ENCODE measurements at regions not wholly inside any gene's neighbourhood (a gene's known extent, or its start where the extent isn't known, plus 50 kb on each side); places are given as distances from the start of the nearest gene placed in this dataset.
"Not testable (repeated sequence)": the region's sequence is repeated elsewhere in the genome, so short reads cannot be mapped to it uniquely, and the experiment has no call there.

DNA sequence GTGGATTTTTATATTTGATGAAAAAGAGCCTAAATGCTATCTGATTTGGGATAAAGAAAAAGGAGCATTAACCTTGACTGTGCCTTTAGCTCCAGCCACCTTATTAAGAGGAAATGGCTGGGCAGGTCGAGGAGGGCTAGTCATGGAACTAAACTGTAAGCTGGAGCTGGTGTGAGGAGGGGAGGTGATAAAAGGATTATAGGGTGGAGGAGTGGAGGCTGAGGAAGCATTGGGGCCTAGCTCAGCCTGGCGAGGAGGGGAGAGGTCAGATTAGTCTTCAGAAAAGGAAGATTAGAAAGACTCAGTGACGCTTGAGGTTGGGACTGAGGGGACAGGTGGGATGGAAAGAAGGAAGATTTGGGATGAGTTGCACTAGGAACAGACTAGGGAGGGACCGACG, 222.7 kb downstream of the OTOP1 start:
- intact Hi-C loops (cut with micrococcal nuclease; ENCODE audit: unreplicated experiment); H3K79me2 ChIP-seq (ENCODE audit: control insufficient read depth, insufficient read depth, low read length); H3K36me3 ChIP-seq (ENCODE audit: control insufficient read depth in 2 of 2, insufficient read depth in 2 of 2, low read length in 1 of 2); DNase-seq (ENCODE audit: low read depth, low spot score); in situ Hi-C loops (cut with MboI); FAIRE-seq; SMC1A ChIA-PET (ENCODE audit: uncharacterized antibody, unreplicated experiment); H3K27ac ChIP-seq (ENCODE audit: control insufficient read depth, insufficient read depth); H3K4me1 ChIP-seq (ENCODE audit: control insufficient read depth, insufficient read depth, low read length); H3K9me3 ChIP-seq (replicated peaks; ENCODE audit: control insufficient read depth, insufficient read depth, low read length); H3K4me3 ChIP-seq; BruUV-seq (replicated peaks); H3K9ac ChIP-seq (ENCODE audit: control insufficient read depth, insufficient read depth, low read length); H3K27me3 ChIP-seq (replicated peaks in 1 of 2; ENCODE audit: control insufficient read depth in 2 of 2, insufficient read depth in 2 of 2, low read length in 1 of 2); POLR2A ChIA-PET; ATAC-seq; H2AFZ ChIP-seq (ENCODE audit: control insufficient read depth, low read depth, low read length); RAD21 ChIA-PET (ENCODE audit: unreplicated experiment); H3K4me2 ChIP-seq (ENCODE audit: control insufficient read depth, insufficient read depth); H4K20me1 ChIP-seq (ENCODE audit: control insufficient read depth, insufficient read depth): not testable (repeated sequence)
- CTCF ChIA-PET = interaction anchor here (0.7 kb wide), 1 partner anchor 214 kb away, joined by 3 read pairs; no protein-coding TSS in a partner anchor
- 16% methylated on average over 5 of the region's 5 CpGs for WGBS (ENCODE audit: insufficient coverage, insufficient replicate concordance, low lambda C conversion rate, missing lambda C conversion rate)

GRCh38 chr4:4004702-4005101, 222.0 kb downstream of the OTOP1 start:
- H3K27me3 ChIP-seq (replicated peaks in 1 of 2; ENCODE audit: control insufficient read depth in 2 of 2, insufficient read depth in 2 of 2, low read length in 1 of 2); in situ Hi-C loops (cut with MboI); H3K4me2 ChIP-seq (ENCODE audit: control insufficient read depth, insufficient read depth); DNase-seq (ENCODE audit: low read depth, low spot score); H4K20me1 ChIP-seq (ENCODE audit: control insufficient read depth, insufficient read depth); CTCF ChIA-PET; H3K27ac ChIP-seq (ENCODE audit: control insufficient read depth, insufficient read depth); SMC1A ChIA-PET (ENCODE audit: uncharacterized antibody, unreplicated experiment); H3K79me2 ChIP-seq (ENCODE audit: control insufficient read depth, insufficient read depth, low read length); H3K36me3 ChIP-seq (ENCODE audit: control insufficient read depth in 2 of 2, insufficient read depth in 2 of 2, low read length in 1 of 2); H2AFZ ChIP-seq (ENCODE audit: control insufficient read depth, low read depth, low read length); intact Hi-C loops (cut with micrococcal nuclease; ENCODE audit: unreplicated experiment); FAIRE-seq; H3K4me3 ChIP-seq; H3K9ac ChIP-seq (ENCODE audit: control insufficient read depth, insufficient read depth, low read length); H3K4me1 ChIP-seq (ENCODE audit: control insufficient read depth, insufficient read depth, low read length); ATAC-seq; POLR2A ChIA-PET; H3K9me3 ChIP-seq (replicated peaks; ENCODE audit: control insufficient read depth, insufficient read depth, low read length); BruUV-seq (replicated peaks); RAD21 ChIA-PET (ENCODE audit: unreplicated experiment): not testable (repeated sequence)
- 26% methylated on average over 10 of the region's 10 CpGs for WGBS (ENCODE audit: insufficient coverage, insufficient replicate concordance, low lambda C conversion rate, missing lambda C conversion rate)

- intact Hi-C loops (cut with micrococcal nuclease; ENCODE audit: unreplicated experiment); RAD21 ChIA-PET (ENCODE audit: unreplicated experiment); H3K4me3 ChIP-seq; ATAC-seq; H3K9ac ChIP-seq (ENCODE audit: control insufficient read depth, insufficient read depth, low read length); H4K20me1 ChIP-seq (ENCODE audit: control insufficient read depth, insufficient read depth); H3K36me3 ChIP-seq (ENCODE audit: control insufficient read depth in 2 of 2, insufficient read depth in 2 of 2, low read length in 1 of 2); SMC1A ChIA-PET (ENCODE audit: uncharacterized antibody, unreplicated experiment); in situ Hi-C loops (cut with MboI); FAIRE-seq; CTCF ChIA-PET; H3K27ac ChIP-seq (ENCODE audit: control insufficient read depth, insufficient read depth); H3K9me3 ChIP-seq (replicated peaks; ENCODE audit: control insufficient read depth, insufficient read depth, low read length); H3K4me1 ChIP-seq (ENCODE audit: control insufficient read depth, insufficient read depth, low read length); H3K4me2 ChIP-seq (ENCODE audit: control insufficient read depth, insufficient read depth); H2AFZ ChIP-seq (ENCODE audit: control insufficient read depth, low read depth, low read length); H3K79me2 ChIP-seq (ENCODE audit: control insufficient read depth, insufficient read depth, low read length); POLR2A ChIA-PET; DNase-seq (ENCODE audit: low read depth, low spot score); H3K27me3 ChIP-seq (replicated peaks in 1 of 2; ENCODE audit: control insufficient read depth in 2 of 2, insufficient read depth in 2 of 2, low read length in 1 of 2); BruUV-seq (replicated peaks): not testable (repeated sequence)
- 52% methylated on average over 11 of the region's 11 CpGs for WGBS (ENCODE audit: insufficient coverage, insufficient replicate concordance, low lambda C conversion rate, missing lambda C conversion rate)
Observed at GRCh38 chr4:4006356-4006755, 220.4 kb downstream of the OTOP1 start.

GRCh38 chr4:4019071-4019470, 207.7 kb downstream of the OTOP1 start:
- not testable (repeated sequence) for FAIRE-seq

More at GRCh38 chr4:4019071-4019470, 207.7 kb downstream of the OTOP1 start:
- CTCF ChIA-PET; ATAC-seq; H3K4me2 ChIP-seq (ENCODE audit: control insufficient read depth, insufficient read depth); SMC1A ChIA-PET (ENCODE audit: uncharacterized antibody, unreplicated experiment); H3K9me3 ChIP-seq (replicated peaks; ENCODE audit: control insufficient read depth, insufficient read depth, low read length); H3K4me1 ChIP-seq (ENCODE audit: control insufficient read depth, insufficient read depth, low read length); H4K20me1 ChIP-seq (ENCODE audit: control insufficient read depth, insufficient read depth); H2AFZ ChIP-seq (ENCODE audit: control insufficient read depth, low read depth, low read length); DNase-seq (ENCODE audit: low read depth, low spot score); H3K27me3 ChIP-seq (replicated peaks in 1 of 2; ENCODE audit: control insufficient read depth in 2 of 2, insufficient read depth in 2 of 2, low read length in 1 of 2); POLR2A ChIA-PET; intact Hi-C loops (cut with micrococcal nuclease; ENCODE audit: unreplicated experiment); H3K27ac ChIP-seq (ENCODE audit: control insufficient read depth, insufficient read depth); H3K9ac ChIP-seq (ENCODE audit: control insufficient read depth, insufficient read depth, low read length); H3K79me2 ChIP-seq (ENCODE audit: control insufficient read depth, insufficient read depth, low read length); H3K36me3 ChIP-seq (ENCODE audit: control insufficient read depth in 2 of 2, insufficient read depth in 2 of 2, low read length in 1 of 2); in situ Hi-C loops (cut with MboI); RAD21 ChIA-PET (ENCODE audit: unreplicated experiment); BruUV-seq (replicated peaks); H3K4me3 ChIP-seq: not testable (repeated sequence)
- WGBS (ENCODE audit: insufficient coverage, insufficient replicate concordance, low lambda C conversion rate, missing lambda C conversion rate) = 31% methylated on average over 7 of the region's 7 CpGs

All from GM12878 (cell line).